ENCODE measurements at regions not wholly inside any gene's neighbourhood (a gene's known extent, or its start where the extent isn't known, plus 50 kb on each side); places are given as distances from the start of the nearest gene placed in this dataset.

- Histone ChIP-seq H3K4me3 (no peak overlapping the region), H3K4me1 (replicated peaks in 1 of 2) (no peaks in the 10 kb centered on the region), H3K27ac (no peak overlapping the region)
- WGBS, 10 experiments = 52 to 90% (median 75%) methylated on average over 2 to 6 of the region's 7 CpGs; no CpG with 5 or more reads in 3 of the 10 experiments
- in situ Hi-C loops (cut with MboI; ENCODE audit: low pct_unique_long_range_greater_than_20kb in 2 of 9, low sequenced_read_pairs in 9 of 9, unreplicated experiment in 9 of 9) = no loop called here
- no peak for ATAC-seq (replicated peaks in 6 of 8)
Measured at GRCh38 chr7:35581605-35582210, 113.2 kb downstream of the HERPUD2 start.

- in situ Hi-C loops (cut with MboI; ENCODE audit: low pct_unique_long_range_greater_than_20kb in 2 of 9, low sequenced_read_pairs in 9 of 9, unreplicated experiment in 9 of 9) = no loop called here
- no peak for ATAC-seq (replicated peaks in 6 of 8)
- H3K27ac ChIP-seq = no peak overlapping the region
- 62 to 100% (median 96%) methylated on average over 1 to 4 of the region's 5 CpGs; no CpG with 5 or more reads in 1 of the 10 experiments for WGBS, 10 experiments
- no peak overlapping the region for H3K4me3 ChIP-seq
- no peaks in the 10 kb centered on the region for H3K4me1 ChIP-seq (replicated peaks in 1 of 2)
Measured at GRCh38 chr7:35576031-35576573, 118.8 kb downstream of the HERPUD2 start.

GRCh38 chr7:35571611-35572240 is 123.2 kb downstream of the HERPUD2 start:
- ATAC-seq (replicated peaks in 6 of 8) = no peak
- WGBS, 10 experiments = 14 to 100% (median 85%) methylated on average over 1 to 3 of the region's 3 CpGs; no CpG with 5 or more reads in 2 of the 10 experiments
- in situ Hi-C loops (cut with MboI; ENCODE audit: low pct_unique_long_range_greater_than_20kb in 2 of 9, low sequenced_read_pairs in 9 of 9, unreplicated experiment in 9 of 9) = no loop called here

GRCh38 chr7:35570937-35571336 is 124.0 kb downstream of the HERPUD2 start:
- H3K27ac ChIP-seq = no peak overlapping the region
- in situ Hi-C loops (cut with MboI; ENCODE audit: low pct_unique_long_range_greater_than_20kb in 2 of 9, low sequenced_read_pairs in 9 of 9, unreplicated experiment in 9 of 9) = no loop called here
- peak in 2 of 8 experiments; percentile 55 to 65 for ATAC-seq (replicated peaks in 6 of 8)
- no peak overlapping the region for H3K4me3 ChIP-seq
- WGBS, 10 experiments = 17 to 92% (median 74%) methylated on average over 2 to 5 of the region's 5 CpGs; no CpG with 5 or more reads in 2 of the 10 experiments
- no peaks in the 10 kb centered on the region for H3K4me1 ChIP-seq (replicated peaks in 1 of 2)

More at GRCh38 chr7:35571611-35572240, 123.2 kb downstream of the HERPUD2 start:
- H3K27ac ChIP-seq = no peak overlapping the region
- no peaks in the 10 kb centered on the region for H3K4me1 ChIP-seq (replicated peaks in 1 of 2)
- no peak overlapping the region for H3K4me3 ChIP-seq

GRCh38 chr7:35565927-35566326 is 129.0 kb downstream of the HERPUD2 start:
- H3K4me3 ChIP-seq = no peak overlapping the region
- 8 to 95% (median 70%) methylated on average over 1 to 3 of the region's 3 CpGs; no CpG with 5 or more reads in 2 of the 10 experiments for WGBS, 10 experiments
- in situ Hi-C loops (cut with MboI; ENCODE audit: low pct_unique_long_range_greater_than_20kb in 2 of 9, low sequenced_read_pairs in 9 of 9, unreplicated experiment in 9 of 9) = no loop called here
- H3K4me1 ChIP-seq (replicated peaks in 1 of 2) = no peaks in the 10 kb centered on the region
- no peak overlapping the region for H3K27ac ChIP-seq
- ATAC-seq (replicated peaks in 6 of 8) = no peak

GRCh38 chr7:35558841-35559240 is 136.1 kb downstream of the HERPUD2 start:
- Histone ChIP-seq H3K4me1 (replicated peaks in 1 of 2) (no peaks in the 10 kb centered on the region), H3K4me3 (no peak overlapping the region), H3K27ac (no peak overlapping the region)
- WGBS, 10 experiments = 100% methylated on average over 2 of the region's 4 CpGs; no CpG with 5 or more reads in 9 of the 10 experiments
- in situ Hi-C loops (cut with MboI; ENCODE audit: low pct_unique_long_range_greater_than_20kb in 2 of 9, low sequenced_read_pairs in 9 of 9, unreplicated experiment in 9 of 9) = no loop called here
- no peak for ATAC-seq (replicated peaks in 6 of 8)

- WGBS, 10 experiments = 0 to 80% (median 63%) methylated on average over 1 to 7 of the region's 8 CpGs
- Histone ChIP-seq H3K4me1 (replicated peaks in 1 of 2) (no peaks in the 10 kb centered on the region), H3K27ac (no peak overlapping the region), H3K4me3 (no peak overlapping the region)
- in situ Hi-C loops (cut with MboI; ENCODE audit: low pct_unique_long_range_greater_than_20kb in 2 of 9, low sequenced_read_pairs in 9 of 9, unreplicated experiment in 9 of 9) = no loop called here
- ATAC-seq (replicated peaks in 6 of 8) = peak in 2 of 8 experiments; percentile 67
Measured at GRCh38 chr7:35556515-35557471, 138.1 kb downstream of the HERPUD2 start.

GRCh38 chr7:35555934-35556333 is 139.0 kb downstream of the HERPUD2 start:
- WGBS, 10 experiments = 33 to 100% (median 80%) methylated on average over 1 to 4 of the region's 4 CpGs; no CpG with 5 or more reads in 1 of the 10 experiments
- ATAC-seq (replicated peaks in 6 of 8) = peak in 5 of 8 experiments; percentile 28 to 78 (median 74)
- H3K27ac ChIP-seq = no peak overlapping the region
- peaks cover 0 to 2% of the 10 kb centered on the region in 2 donors for H3K4me1 ChIP-seq (replicated peaks in 1 of 2)
- in situ Hi-C loops (cut with MboI; ENCODE audit: low pct_unique_long_range_greater_than_20kb in 2 of 9, low sequenced_read_pairs in 9 of 9, unreplicated experiment in 9 of 9) = no loop called here
- H3K4me3 ChIP-seq = no peak overlapping the region

GRCh38 chr7:35555386-35555785 is 139.5 kb downstream of the HERPUD2 start:
- ATAC-seq (replicated peaks in 6 of 8) = peak in 1 of 8 experiments; percentile 29
- in situ Hi-C loops (cut with MboI; ENCODE audit: low pct_unique_long_range_greater_than_20kb in 2 of 9, low sequenced_read_pairs in 9 of 9, unreplicated experiment in 9 of 9) = no loop called here
- Histone ChIP-seq H3K27ac (no peak overlapping the region), H3K4me3 (no peak overlapping the region), H3K4me1 (replicated peaks in 1 of 2) (peaks cover 0 to 3% of the 10 kb centered on the region in 2 donors)
- 80 to 97% (median 93%) methylated on average over 2 to 4 of the region's 5 CpGs; no CpG with 5 or more reads in 4 of the 10 experiments for WGBS, 10 experiments

- 17 to 92% (median 80%) methylated on average over 1 to 2 of the region's 2 CpGs; no CpG with 5 or more reads in 4 of the 10 experiments for WGBS, 10 experiments
- H3K4me3 ChIP-seq = no peak overlapping the region
- in situ Hi-C loops (cut with MboI; ENCODE audit: low pct_unique_long_range_greater_than_20kb in 2 of 9, low sequenced_read_pairs in 9 of 9, unreplicated experiment in 9 of 9) = no loop called here
- H3K27ac ChIP-seq = no peak overlapping the region
- ATAC-seq (replicated peaks in 6 of 8) = peak in 1 of 8 experiments; percentile 62
- peaks cover 0 to 3% of the 10 kb centered on the region in 2 donors for H3K4me1 ChIP-seq (replicated peaks in 1 of 2)
Measured at GRCh38 chr7:35553519-35553918, 141.4 kb downstream of the HERPUD2 start.

- in situ Hi-C loops (cut with MboI; ENCODE audit: low pct_unique_long_range_greater_than_20kb in 2 of 9, low sequenced_read_pairs in 9 of 9, unreplicated experiment in 9 of 9) = no loop called here
- no peak overlapping the region for H3K27ac ChIP-seq
- WGBS, 10 experiments = 0 to 73% (median 36%) methylated on average over 1 to 2 of the region's 2 CpGs; no CpG with 5 or more reads in 2 of the 10 experiments
- ATAC-seq (replicated peaks in 6 of 8) = no peak
- no peak overlapping the region for H3K4me3 ChIP-seq
- peaks cover 0 to 3% of the 10 kb centered on the region in 2 donors for H3K4me1 ChIP-seq (replicated peaks in 1 of 2)
Measured at GRCh38 chr7:35552691-35553090, 142.2 kb downstream of the HERPUD2 start.

- Histone ChIP-seq H3K4me3 (no peak overlapping the region), H3K4me1 (replicated peaks in 1 of 2) (peaks cover 0 to 3% of the 10 kb centered on the region in 2 donors), H3K27ac (no peak overlapping the region)
- ATAC-seq (replicated peaks in 6 of 8) = peak in 5 of 8 experiments; percentile 18 to 82 (median 73)
- WGBS, 10 experiments = 0 to 58% methylated on average over 1 to 3 of the region's 3 CpGs; no CpG with 5 or more reads in 8 of the 10 experiments
- in situ Hi-C loops (cut with MboI; ENCODE audit: low pct_unique_long_range_greater_than_20kb in 2 of 9, low sequenced_read_pairs in 9 of 9, unreplicated experiment in 9 of 9) = no loop called here
Measured at GRCh38 chr7:35551321-35552081, 143.4 kb downstream of the HERPUD2 start.
